Stimulated activated CD4-positive, alpha-beta T cell treated with anti-CD3 and anti-CD28 coated beads, Interleukin-1b, Interleukin-23, amount 100 ng/mL, for 48 hours (primary cell): ENCODE measurements at regions not wholly inside any gene's neighbourhood (a gene's known extent, or its start where the extent isn't known, plus 50 kb on each side); places are given as distances from the start of the nearest gene placed in this dataset.

Experiments
- DNase-seq: peaks from one replicate; pipeline ENCODE4 v3.0.0-alpha.2; 2020

- DNase-seq, result no peak
Measured at GRCh38 chr22:48889887-48890692, 937.6 kb downstream of the BRD1 start.

GRCh38 chr22:48889209-48889830 is 938.4 kb downstream of the BRD1 start:
- DNase-seq, result no peak

GRCh38 chr22:48888466-48889208 is 939.0 kb downstream of the BRD1 start:
- DNase-seq, result no peak

- no peak for DNase-seq
Measured at GRCh38 chr22:48887394-48888332, 940.0 kb downstream of the BRD1 start.

- DNase-seq, result no peak
Measured at GRCh38 chr22:48886604-48887393, 940.9 kb downstream of the BRD1 start.

- no peak for DNase-seq
Measured at GRCh38 chr22:48885919-48886305, 941.8 kb downstream of the BRD1 start.

- no peak for DNase-seq
Measured at GRCh38 chr22:48885271-48885918, 942.3 kb downstream of the BRD1 start.

- DNase-seq, result no peak
Measured at GRCh38 chr22:48884786-48885185, 942.9 kb downstream of the BRD1 start.

GRCh38 chr22:48884324-48884723 is 943.3 kb downstream of the BRD1 start:
- no peak for DNase-seq

GRCh38 chr22:48883211-48883960 is 944.3 kb downstream of the BRD1 start:
- no peak for DNase-seq

- DNase-seq, result no peak
Measured at GRCh38 chr22:48882636-48883200, 945.0 kb downstream of the BRD1 start.

GRCh38 chr22:48881326-48881980 is 946.2 kb downstream of the BRD1 start:
- DNase-seq, result no peak

- DNase-seq, result no peak
Measured at GRCh38 chr22:48880749-48881148, 946.9 kb downstream of the BRD1 start.

GRCh38 chr22:48876951-48877350 is 950.7 kb downstream of the BRD1 start:
- no peak for DNase-seq

- DNase-seq, result no peak
Measured at GRCh38 chr22:48874956-48875355, 952.7 kb downstream of the BRD1 start.

- DNase-seq, result no peak
Measured at GRCh38 chr22:48873191-48873520, 954.5 kb downstream of the BRD1 start.

GRCh38 chr22:48872271-48873190 is 955.1 kb downstream of the BRD1 start:
- DNase-seq, result no peak

GRCh38 chr22:48871176-48871840 is 956.4 kb downstream of the BRD1 start:
- no peak for DNase-seq
